A549 (cell line): ENCODE measurements at regions not wholly inside any gene's neighbourhood (a gene's known extent, or its start where the extent isn't known, plus 50 kb on each side); places are given as distances from the start of the nearest gene placed in this dataset.

Experiments used
- ATAC-seq, 2 experiments: fragments of 200-7000 bp in 1 of 2; fragments of >200 bp in 1 of 2; cut with Nextera tagmentation in 1 of 2; cut with Tn5 transposase in 1 of 2; 3 replicates each; pipeline versions ENCODE4 v1.8.0 to v1.9.1; 2018 to 2020; ENCODE audit warnings: mild to moderate bottlenecking in 1 of 2, moderate library complexity in 1 of 2
- CTCF ChIA-PET: fragments of 300-600 bp; sonication (Branson Sonifier 250); formaldehyde crosslinking; extraction: SDS; loops from one replicate; lab custom pipeline; 2021; ENCODE audit warnings: antibody characterized with exemption, inconsistent platforms; lab: Yijun Ruan, JAX
- POLR2A ChIA-PET: fragments of 350-600 bp; formaldehyde crosslinking; extraction: SDS; loops from one replicate; lab custom pipeline; 2021; ENCODE audit warnings: antibody characterized with exemption, inconsistent platforms; lab: Yijun Ruan, JAX
- DNase-seq, 2 experiments: peaks; one replicate each; pipeline versions ENCODE4 v3.0.0 to v3.0.0-alpha.2; 2011 to 2016; ENCODE audit warnings: low read depth in 1 of 2, low spot score in 1 of 2
- FAIRE-seq: peaks from 2 replicates; lab custom pipeline; 2011; peaks lifted over from hg19 to GRCh38; lab: Jason Lieb, UNC
- H3K27ac ChIP-seq, 2 experiments: fragments of >200 bp; sonication (Bioruptor Twin); formaldehyde crosslinking; 3 replicates each; pipeline ENCODE4 v1.5.1; 2016 to 2017
- H3K4me1 ChIP-seq: fragments of >200 bp; sonication (Bioruptor Twin); formaldehyde crosslinking; 3 replicates; pipeline ENCODE4 v1.6.1; 2016
- H3K4me2 ChIP-seq: fragments of >200 bp; sonication (Bioruptor Twin); formaldehyde crosslinking; 3 replicates; pipeline ENCODE4 v1.6.1; 2016
- H3K4me3 ChIP-seq: fragments of >200 bp; sonication (Bioruptor Twin); formaldehyde crosslinking; 3 replicates; pipeline ENCODE4 v1.5.1; 2016
- H3K9me3 ChIP-seq: fragments of >200 bp; sonication (Bioruptor Twin); formaldehyde crosslinking; 3 replicates; pipeline ENCODE4 v1.6.1; 2016
- BCL3 ChIP-seq: fragments of >200 bp; sonication (Bioruptor Twin); formaldehyde crosslinking; IDR thresholded peaks from 3 replicates; pipeline ENCODE4 v1.6.1; 2016
- CTCF ChIP-seq: fragments of >200 bp; sonication (Bioruptor Twin); formaldehyde crosslinking; IDR thresholded peaks from 3 replicates; pipeline ENCODE4 v1.5.1; 2016
- FOXS1 ChIP-seq: fragments of 250-450 bp; sonication (Bioruptor Pico); IDR thresholded peaks from 2 replicates; pipeline ENCODE4 v1.5.0; 2020; ENCODE audit warnings: mild to moderate bottlenecking, moderate library complexity
- GATA3 ChIP-seq: IDR thresholded peaks from 2 replicates; pipeline ENCODE4 v1.6.1; 2012; ENCODE audit warnings: borderline replicate concordance
- JUN ChIP-seq, 2 experiments: fragments of >200 bp; sonication (Bioruptor Twin); formaldehyde crosslinking; IDR thresholded peaks; 2 replicates in 1 of 2; 3 replicates in 1 of 2; pipeline ENCODE4 v1.6.1; 2016 to 2017
- KDM1A ChIP-seq: fragments of 200-600 bp; sonication (generic); IDR thresholded peaks from 2 replicates; pipeline ENCODE4 v1.6.1; 2016; ENCODE audit warnings: low read depth, mild to moderate bottlenecking
- KDM5A ChIP-seq: fragments of 200-600 bp; sonication (generic); IDR thresholded peaks from 2 replicates; pipeline ENCODE4 v1.6.1; 2016; ENCODE audit warnings: antibody characterized with exemption, mild to moderate bottlenecking
- MAFK ChIP-seq: fragments of 450-650 bp; IDR thresholded peaks from 2 replicates; pipeline ENCODE4 v1.6.1; 2014; ENCODE audit not compliant: partially characterized antibody
- MAZ ChIP-seq: fragments of 150-350 bp; IDR thresholded peaks from 2 replicates; pipeline ENCODE4 v1.6.1; 2014; ENCODE audit warnings: antibody characterized with exemption, low read depth, low read length, borderline replicate concordance
- NFE2L2 ChIP-seq: fragments of 150-350 bp; conservative IDR thresholded peaks from 2 replicates; pipeline ENCODE4 v1.6.1; 2014; ENCODE audit warnings: low read length
- NPAS2 ChIP-seq: fragments of 250-450 bp; sonication (Bioruptor Pico); IDR thresholded peaks from 2 replicates; pipeline ENCODE4 v1.8.0; 2022; ENCODE audit warnings: mild to moderate bottlenecking, moderate library complexity, borderline replicate concordance
- RARB ChIP-seq: fragments of 250-450 bp; sonication (Bioruptor Pico); IDR thresholded peaks from 2 replicates; pipeline ENCODE4 v1.8.0; 2021; ENCODE audit warnings: mild to moderate bottlenecking, moderate library complexity
- RCOR1 ChIP-seq: fragments of 150-350 bp; IDR thresholded peaks from 2 replicates; pipeline ENCODE4 v1.6.1; 2014; ENCODE audit warnings: antibody characterized with exemption, low read length, low read depth
- RNF2 ChIP-seq: fragments of 200-600 bp; sonication (generic); IDR thresholded peaks from 2 replicates; pipeline ENCODE4 v1.6.1; 2016; ENCODE audit warnings: low read depth, mild to moderate bottlenecking, antibody characterized with exemption, moderate library complexity, borderline replicate concordance
- USF2 ChIP-seq: fragments of 450-650 bp; IDR thresholded peaks from 2 replicates; pipeline ENCODE4 v1.6.1; 2014; ENCODE audit warnings: antibody characterized with exemption
- ZC3H11A ChIP-seq: fragments of 450-650 bp; IDR thresholded peaks from 2 replicates; pipeline ENCODE4 v1.6.1; 2014; ENCODE audit warnings: antibody characterized with exemption, mild to moderate bottlenecking
- ZFP36 ChIP-seq: fragments of 450-650 bp; IDR thresholded peaks from 2 replicates; pipeline ENCODE4 v1.6.1; 2014; ENCODE audit warnings: borderline replicate concordance; ENCODE audit not compliant: partially characterized antibody
- WGBS: methylation state at CpG from one replicate; pipeline ENCODE4 v1.1.6; 2017; ENCODE audit errors: missing lambda C conversion rate; 5-methylcytosine and 5-hydroxymethylcytosine counted together
- TF ChIP-seq, protein P1 (sequence below): fragments of 250-450 bp; sonication (Bioruptor Pico); IDR thresholded peaks from 2 replicates; pipeline ENCODE4 v1.5.0; 2021; ENCODE audit warnings: mild to moderate bottlenecking, moderate library complexity, borderline replicate concordance
- TF ChIP-seq, protein P2 (sequence below): fragments of 250-450 bp; sonication (Bioruptor Pico); IDR thresholded peaks from 2 replicates; pipeline ENCODE4 v1.5.0; 2020; ENCODE audit warnings: low read depth, mild to moderate bottlenecking, moderate library complexity
- TF ChIP-seq, protein P3 (sequence below): fragments of >200 bp; sonication (Bioruptor Twin); formaldehyde crosslinking; IDR thresholded peaks from 2 replicates; pipeline ENCODE4 v1.6.1; 2016
- TF ChIP-seq, protein P4 (sequence below): IDR thresholded peaks from 2 replicates; pipeline ENCODE4 v1.6.1; 2012

DNA sequence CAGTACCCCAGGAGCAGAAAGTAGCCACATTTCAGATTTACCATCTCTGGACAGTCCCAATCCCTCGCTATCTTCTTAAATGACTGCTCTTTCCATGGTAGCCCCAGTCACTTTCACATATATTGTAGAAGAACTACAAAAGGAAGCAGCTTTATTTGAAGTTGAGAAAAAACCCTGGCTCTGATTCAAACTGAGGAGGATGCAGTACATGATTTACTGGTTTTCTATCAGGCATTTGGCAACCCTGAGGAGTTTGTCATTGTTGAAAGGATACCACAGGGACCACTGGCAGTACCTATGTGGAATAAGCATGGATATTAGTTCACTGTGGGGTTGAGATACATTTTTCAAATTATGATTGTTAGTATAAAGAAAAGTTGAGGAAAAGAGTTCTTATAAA, 640.9 kb upstream of the SETBP1 start:
- DNase-seq: no peak
- no peaks in the 10 kb centered on the region for H3K4me1 ChIP-seq
- no peak for FAIRE-seq
- TF ChIP-seq MAZ (no peak), FOXS1 (CRISPR knock-in tag) (no peak)
- TF ChIP-seq, protein P1, sequence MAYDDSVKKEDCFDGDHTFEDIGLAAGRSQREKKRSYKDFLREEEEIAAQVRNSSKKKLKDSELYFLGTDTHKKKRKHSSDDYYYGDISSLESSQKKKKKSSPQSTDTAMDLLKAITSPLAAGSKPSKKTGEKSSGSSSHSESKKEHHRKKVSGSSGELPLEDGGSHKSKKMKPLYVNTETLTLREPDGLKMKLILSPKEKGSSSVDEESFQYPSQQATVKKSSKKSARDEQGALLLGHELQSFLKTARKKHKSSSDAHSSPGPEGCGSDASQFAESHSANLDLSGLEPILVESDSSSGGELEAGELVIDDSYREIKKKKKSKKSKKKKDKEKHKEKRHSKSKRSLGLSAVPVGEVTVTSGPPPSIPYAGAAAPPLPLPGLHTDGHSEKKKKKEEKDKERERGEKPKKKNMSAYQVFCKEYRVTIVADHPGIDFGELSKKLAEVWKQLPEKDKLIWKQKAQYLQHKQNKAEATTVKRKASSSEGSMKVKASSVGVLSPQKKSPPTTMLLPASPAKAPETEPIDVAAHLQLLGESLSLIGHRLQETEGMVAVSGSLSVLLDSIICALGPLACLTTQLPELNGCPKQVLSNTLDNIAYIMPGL: no peak
- H3K27ac ChIP-seq: no peak overlapping the region
- ChIA-PET POLR2A (no interaction called here), CTCF (no interaction called here)
- H3K4me3 ChIP-seq: no peak overlapping the region
- 0% methylated on average over 1 of the region's 1 CpG for WGBS
- H3K9me3 ChIP-seq: no peaks in the 10 kb centered on the region
- no peak overlapping the region for H3K4me2 ChIP-seq
- no peak for ATAC-seq

DNA sequence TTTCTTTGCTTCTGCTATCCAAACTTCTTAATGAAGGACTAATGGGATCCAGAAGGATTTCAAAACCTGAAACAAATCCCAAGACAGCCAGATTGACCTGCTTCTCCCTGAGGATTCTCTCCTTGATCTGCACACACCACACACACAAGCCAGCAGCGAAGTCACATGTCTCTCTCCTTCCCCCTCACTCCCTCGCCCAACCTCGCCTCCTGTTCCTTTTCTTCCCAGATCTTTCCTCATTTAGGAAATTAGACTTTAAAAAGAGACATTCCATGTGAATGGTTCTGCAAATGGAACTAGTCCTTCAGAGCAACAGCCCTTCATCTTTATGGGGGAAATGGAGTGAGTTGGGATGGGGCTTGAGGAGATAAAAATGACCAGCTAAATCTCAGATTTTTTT, 639.1 kb upstream of the SETBP1 start:
- Histone ChIP-seq H3K4me1 (no peaks in the 10 kb centered on the region), H3K27ac (no peak overlapping the region), H3K9me3 (no peaks in the 10 kb centered on the region), H3K4me2 (no peak overlapping the region), H3K4me3 (no peak overlapping the region)
- TF ChIP-seq JUN (IDR thresholded peaks at IDR 0.05) (no peak), RCOR1 (no peak), KDM5A (no peak), RNF2 (no peak), MAFK (no peak), RARB (CRISPR knock-in tag) (no peak), ZC3H11A (no peak), NPAS2 (no peak), NFE2L2 (no peak), ZFP36 (no peak), KDM1A (no peak), CTCF (no peak), USF2 (no peak), GATA3 (no peak), BCL3 (no peak)
- TF ChIP-seq, protein P2, sequence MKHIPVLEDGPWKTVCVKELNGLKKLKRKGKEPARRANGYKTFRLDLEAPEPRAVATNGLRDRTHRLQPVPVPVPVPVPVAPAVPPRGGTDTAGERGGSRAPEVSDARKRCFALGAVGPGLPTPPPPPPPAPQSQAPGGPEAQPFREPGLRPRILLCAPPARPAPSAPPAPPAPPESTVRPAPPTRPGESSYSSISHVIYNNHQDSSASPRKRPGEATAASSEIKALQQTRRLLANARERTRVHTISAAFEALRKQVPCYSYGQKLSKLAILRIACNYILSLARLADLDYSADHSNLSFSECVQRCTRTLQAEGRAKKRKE (CRISPR knock-in tag): no peak
- TF ChIP-seq, protein P3, sequence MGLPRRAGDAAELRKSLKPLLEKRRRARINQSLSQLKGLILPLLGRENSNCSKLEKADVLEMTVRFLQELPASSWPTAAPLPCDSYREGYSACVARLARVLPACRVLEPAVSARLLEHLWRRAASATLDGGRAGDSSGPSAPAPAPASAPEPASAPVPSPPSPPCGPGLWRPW: no peak
- TF ChIP-seq, protein P4, sequence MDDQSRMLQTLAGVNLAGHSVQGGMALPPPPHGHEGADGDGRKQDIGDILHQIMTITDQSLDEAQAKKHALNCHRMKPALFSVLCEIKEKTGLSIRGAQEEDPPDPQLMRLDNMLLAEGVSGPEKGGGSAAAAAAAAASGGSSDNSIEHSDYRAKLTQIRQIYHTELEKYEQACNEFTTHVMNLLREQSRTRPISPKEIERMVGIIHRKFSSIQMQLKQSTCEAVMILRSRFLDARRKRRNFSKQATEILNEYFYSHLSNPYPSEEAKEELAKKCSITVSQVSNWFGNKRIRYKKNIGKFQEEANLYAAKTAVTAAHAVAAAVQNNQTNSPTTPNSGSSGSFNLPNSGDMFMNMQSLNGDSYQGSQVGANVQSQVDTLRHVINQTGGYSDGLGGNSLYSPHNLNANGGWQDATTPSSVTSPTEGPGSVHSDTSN: no peak
- FAIRE-seq (no peak), DNase-seq (no peak), ATAC-seq (no peak)
- POLR2A ChIA-PET: no interaction called here
- CTCF ChIA-PET: interaction anchor here (0.9 kb wide), 1 partner anchor 120 kb away, joined by 3 read pairs; no protein-coding TSS in a partner anchor
- 7% methylated on average over 3 of the region's 3 CpGs for WGBS
